ENCODE measurements at regions not wholly inside any gene's neighbourhood (a gene's known extent, or its start where the extent isn't known, plus 50 kb on each side); places are given as distances from the start of the nearest gene placed in this dataset.

- Histone ChIP-seq H3K9me3 (ENCODE audit: insufficient read depth, low read depth) (no peaks in the 10 kb centered on the region), H2AFZ (no peak overlapping the region), H3K27me3 (ENCODE audit: insufficient read depth, low read depth) (no peaks in the 10 kb centered on the region), H3K79me2 (ENCODE audit: low read depth) (no peaks in the 10 kb centered on the region), H4K20me1 (ENCODE audit: insufficient read depth) (no peaks in the 10 kb centered on the region), H3K4me3 (no peak overlapping the region), H3F3A (ENCODE audit: insufficient read depth, low read depth) (no peaks in the 10 kb centered on the region), H3K36me3 (ENCODE audit: low read depth) (no peaks in the 10 kb centered on the region), H3K4me2 (no peak overlapping the region), H3K9me2 (ENCODE audit: insufficient read depth) (no peaks in the 10 kb centered on the region), H3K27ac (no peak overlapping the region), H3K4me1 (replicated peaks; ENCODE audit: insufficient read depth) (no peaks in the 10 kb centered on the region)
- DNase-seq: no peak
- TF ChIP-seq CTCF (conservative IDR thresholded peaks at IDR 0.05) (no peak), EZH2 (IDR thresholded peaks at IDR 0.05; ENCODE audit: low read depth) (no peak)
- intact Hi-C loops (cut with micrococcal nuclease; ENCODE audit: unreplicated experiment): no loop called here
- no TSS peak for BruUV-seq (replicated peaks)
- CTCF ChIA-PET: no interaction called here
- POLR2A ChIA-PET (ENCODE audit: unreplicated experiment): no interaction called here
These were observed 376.7 kb upstream of the KLHL1 start for GRCh38 chr13:70484931-70485330.

GRCh38 chr13:70483599-70484276, 375.5 kb upstream of the KLHL1 start:
- Histone ChIP-seq H3K9me3 (ENCODE audit: insufficient read depth, low read depth) (no peaks in the 10 kb centered on the region), H3K4me2 (no peak overlapping the region), H3F3A (ENCODE audit: insufficient read depth, low read depth) (no peaks in the 10 kb centered on the region), H3K4me1 (replicated peaks; ENCODE audit: insufficient read depth) (no peaks in the 10 kb centered on the region), H3K27me3 (ENCODE audit: insufficient read depth, low read depth) (no peaks in the 10 kb centered on the region), H4K20me1 (ENCODE audit: insufficient read depth) (no peaks in the 10 kb centered on the region), H3K9me2 (ENCODE audit: insufficient read depth) (no peaks in the 10 kb centered on the region), H3K4me3 (no peak overlapping the region), H3K36me3 (ENCODE audit: low read depth) (no peaks in the 10 kb centered on the region), H3K79me2 (ENCODE audit: low read depth) (no peaks in the 10 kb centered on the region), H3K27ac (no peak overlapping the region), H2AFZ (no peak overlapping the region)
- BruUV-seq (replicated peaks): no TSS peak
- ChIA-PET POLR2A (ENCODE audit: unreplicated experiment) (interaction anchor here (0.6 kb wide), 1 partner anchor 385 kb away, joined by 4 read pairs; no protein-coding TSS in a partner anchor), CTCF (no interaction called here)
- TF ChIP-seq EZH2 (IDR thresholded peaks at IDR 0.05; ENCODE audit: low read depth) (no peak), CTCF (conservative IDR thresholded peaks at IDR 0.05) (no peak)
- DNase-seq: no peak
- intact Hi-C loops (cut with micrococcal nuclease; ENCODE audit: unreplicated experiment): no loop called here

GRCh38 chr13:70473907-70474306, 365.7 kb upstream of the KLHL1 start:
- no peaks in the 10 kb centered on the region for H3K4me1 ChIP-seq (replicated peaks; ENCODE audit: insufficient read depth)
- TF ChIP-seq EZH2 (IDR thresholded peaks at IDR 0.05; ENCODE audit: low read depth) (no peak), CTCF (conservative IDR thresholded peaks at IDR 0.05) (no peak)
- H3K4me3 ChIP-seq: no peak overlapping the region
- no peak for DNase-seq
- no peaks in the 10 kb centered on the region for H3K36me3 ChIP-seq (ENCODE audit: low read depth)
- H3K79me2 ChIP-seq (ENCODE audit: low read depth): no peaks in the 10 kb centered on the region
- ChIA-PET CTCF (no interaction called here), POLR2A (ENCODE audit: unreplicated experiment) (no interaction called here)
- H3K27me3 ChIP-seq (ENCODE audit: insufficient read depth, low read depth): no peaks in the 10 kb centered on the region
- no TSS peak for BruUV-seq (replicated peaks)
- H3K9me3 ChIP-seq (ENCODE audit: insufficient read depth, low read depth): no peaks in the 10 kb centered on the region
- no peak overlapping the region for H3K27ac ChIP-seq
- no peak overlapping the region for H3K4me2 ChIP-seq
- no peaks in the 10 kb centered on the region; the same call in 1 of the 2 replicates for H3K9me2 ChIP-seq (ENCODE audit: insufficient read depth)
- H4K20me1 ChIP-seq (ENCODE audit: insufficient read depth): no peaks in the 10 kb centered on the region
- no peaks in the 10 kb centered on the region for H3F3A ChIP-seq (ENCODE audit: insufficient read depth, low read depth)
- no peak overlapping the region for H2AFZ ChIP-seq
- intact Hi-C loops (cut with micrococcal nuclease; ENCODE audit: unreplicated experiment): no loop called here

Measured in PC-9 (cell line).